SK-N-SH (cell line): ENCODE measurements at regions not wholly inside any gene's neighbourhood (a gene's known extent, or its start where the extent isn't known, plus 50 kb on each side); places are given as distances from the start of the nearest gene placed in this dataset.

Experiments used
- CTCF ChIA-PET: fragments of 300-600, 350-600 bp; formaldehyde crosslinking; extraction: SDS; loops from one replicate; lab custom pipeline; 2021; lab: Yijun Ruan, JAX
- POLR2A ChIA-PET: fragments of 350-600 bp; sonication (Branson Sonifier 250); formaldehyde crosslinking; extraction: SDS; loops from one replicate; lab custom pipeline; 2020; ENCODE audit warnings: antibody characterized with exemption, inconsistent platforms; lab: Yijun Ruan, JAX
- DNase-seq: peaks from one replicate; pipeline ENCODE4 v3.0.0; 2012
- H2AFZ ChIP-seq: fragments of 200-600 bp; sonication (generic); 2 replicates; pipeline ENCODE4 v1.8.1; 2016; ENCODE audit warnings: antibody characterized with exemption, mild to moderate bottlenecking, low read depth
- H3F3A ChIP-seq: fragments of 200-600 bp; sonication (generic); replicated peaks from 2 replicates; pipeline ENCODE3; 2016; ENCODE audit warnings: antibody characterized with exemption, mild to moderate bottlenecking; ENCODE audit not compliant: insufficient read depth
- H3K27ac ChIP-seq, 2 experiments: fragments of 200-500 bp in 1 of 2; fragments of 200-600 bp in 1 of 2; sonication (Bioruptor generic) in 1 of 2; sonication (generic), shearing (Covaris generic) in 1 of 2; 2 replicates each; pipeline versions ENCODE4 v1.5.1 to v1.6.1; 2014 to 2016; ENCODE audit warnings: low read depth in 2 of 2, inconsistent platforms in 1 of 2, low read length in 1 of 2, mild to moderate bottlenecking in 1 of 2, mixed read lengths in 1 of 2
- H3K27me3 ChIP-seq: fragments of 200-600 bp; sonication (generic), shearing (Covaris generic); 2 replicates; pipeline ENCODE4 v1.6.1; 2016; ENCODE audit warnings: mixed run types; ENCODE audit not compliant: insufficient read depth
- H3K36me3 ChIP-seq, 2 experiments: fragments of 200-500 bp in 1 of 2; fragments of 200-600 bp in 1 of 2; sonication (Bioruptor generic) in 1 of 2; sonication (generic) in 1 of 2; replicated peaks in 1 of 2; 2 replicates each; pipeline versions ENCODE3 to v1.5.1; 2014 to 2016; ENCODE audit warnings: low read length in 1 of 2, mild to moderate bottlenecking in 1 of 2; ENCODE audit not compliant: insufficient read depth in 2 of 2, control insufficient read depth in 1 of 2
- H3K4me1 ChIP-seq, 2 experiments: fragments of 200-500 bp in 1 of 2; fragments of 200-600 bp in 1 of 2; sonication (Bioruptor generic) in 1 of 2; sonication (generic), shearing (Covaris generic) in 1 of 2; 2 replicates each; pipeline versions ENCODE4 v1.5.1 to v1.6.1; 2014 to 2016; ENCODE audit warnings: low read depth in 1 of 2, low read length in 1 of 2, mixed run types in 1 of 2; ENCODE audit not compliant: insufficient read depth in 2 of 2, control insufficient read depth in 1 of 2
- H3K4me2 ChIP-seq: fragments of 200-600 bp; sonication (generic), shearing (Covaris generic); 2 replicates; pipeline ENCODE4 v1.6.1; 2017; ENCODE audit warnings: mixed run types
- H3K4me3 ChIP-seq, 2 experiments: fragments of 200-500 bp in 1 of 2; fragments of 200-600 bp in 1 of 2; sonication (Bioruptor generic) in 1 of 2; sonication (generic), shearing (Covaris generic) in 1 of 2; 2 replicates each; pipeline versions ENCODE4 v1.5.1 to v1.8.1; 2014 to 2016; ENCODE audit warnings: low read depth in 2 of 2, inconsistent platforms in 1 of 2, low read length in 1 of 2, mild to moderate bottlenecking in 1 of 2, mixed read lengths in 1 of 2, moderate library complexity in 1 of 2
- H3K79me2 ChIP-seq: fragments of 200-600 bp; sonication (generic); 2 replicates; pipeline ENCODE4 v1.8.1; 2017; ENCODE audit warnings: mild to moderate bottlenecking; ENCODE audit not compliant: insufficient read depth
- H3K9ac ChIP-seq: fragments of 200-600 bp; sonication (generic); 2 replicates; pipeline ENCODE4 v1.6.1; 2017; ENCODE audit warnings: mixed run types
- H3K9me2 ChIP-seq: fragments of 200-600 bp; sonication (generic); 2 replicates; pipeline ENCODE4 v1.6.1; 2017; ENCODE audit warnings: mixed run types
- H3K9me3 ChIP-seq: fragments of 200-600 bp; sonication (generic); 2 replicates; pipeline ENCODE4 v1.6.1; 2017; ENCODE audit warnings: mixed run types, mild to moderate bottlenecking, moderate library complexity
- H4K20me1 ChIP-seq: fragments of 200-600 bp; sonication (generic); 2 replicates; pipeline ENCODE4 v1.6.1; 2017; ENCODE audit warnings: mild to moderate bottlenecking, mixed run types; ENCODE audit not compliant: insufficient read depth
- FOSL2 ChIP-seq: IDR thresholded peaks from 2 replicates; pipeline ENCODE4 v1.4.0; 2012; ENCODE audit warnings: low read depth, mild to moderate bottlenecking, moderate library complexity, borderline replicate concordance
- JUND ChIP-seq: IDR thresholded peaks from 2 replicates; pipeline ENCODE4 v1.4.0; 2012
- MEF2A ChIP-seq: IDR thresholded peaks from 2 replicates; pipeline ENCODE4 v1.4.0; 2012; ENCODE audit warnings: low read depth, borderline replicate concordance
- MXI1 ChIP-seq: IDR thresholded peaks from 2 replicates; pipeline ENCODE4 v1.6.1; 2012; ENCODE audit warnings: mild to moderate bottlenecking, low read depth, low read length, improper control_type of control experiment
- NFIC ChIP-seq: IDR thresholded peaks from 2 replicates; pipeline ENCODE4 v1.4.0; 2012; ENCODE audit warnings: borderline replicate concordance
- NRF1 ChIP-seq: IDR thresholded peaks from 2 replicates; pipeline ENCODE4 v1.6.1; 2012; ENCODE audit warnings: low read depth, mild to moderate bottlenecking, low read length
- PBX3 ChIP-seq: IDR thresholded peaks from 2 replicates; pipeline ENCODE4; 2012
- POLR2AphosphoS5 ChIP-seq: IDR thresholded peaks from 2 replicates; pipeline ENCODE4 v1.6.1; 2012; ENCODE audit warnings: low read depth, low read length
- RXRA ChIP-seq: IDR thresholded peaks from 2 replicates; pipeline ENCODE4 v1.4.0; 2012; ENCODE audit warnings: low read depth, mild to moderate bottlenecking, borderline replicate concordance
- ZBTB33 ChIP-seq: IDR thresholded peaks from 2 replicates; pipeline ENCODE4 v1.4.0; 2012; ENCODE audit warnings: low read depth, borderline replicate concordance
- WGBS: methylation state at CpG from one replicate; pipeline ENCODE4 v1.1.6; 2017; ENCODE audit warnings: low lambda C conversion rate; 5-methylcytosine and 5-hydroxymethylcytosine counted together

GRCh38 chr3:150264561-150265279, 143.4 kb upstream of the TSC22D2 start:
- Histone ChIP-seq H3K36me3 (no peaks in the 10 kb centered on the region), H3K4me3 (no peak overlapping the region), H3F3A (no peaks in the 10 kb centered on the region), H3K27me3 (no peaks in the 10 kb centered on the region), H3K4me2 (no peak overlapping the region), H2AFZ (no peak overlapping the region; the same call in 1 of the 2 replicates), H3K9ac (no peak overlapping the region), H3K4me1 (no peaks in the 10 kb centered on the region; a peak in 1 of 4 replicates), H3K27ac (no peak overlapping the region), H3K9me2 (no peaks in the 10 kb centered on the region), H3K79me2 (no peaks in the 10 kb centered on the region), H4K20me1 (no peaks in the 10 kb centered on the region), H3K9me3 (no peaks in the 10 kb centered on the region)
- ChIA-PET CTCF (no interaction called here), POLR2A (no interaction called here)
- WGBS: 72% methylated on average over 6 of the region's 6 CpGs
- DNase-seq: no peak
- TF ChIP-seq POLR2AphosphoS5 (no peak), JUND (no peak), NFIC (no peak)

GRCh38 chr3:150261958-150262357, 146.1 kb upstream of the TSC22D2 start:
- TF ChIP-seq MEF2A: no peak
- TF ChIP-seq RXRA: no peak
- no peak for TF ChIP-seq PBX3
- no peak for TF ChIP-seq FOSL2
- no peak for TF ChIP-seq MXI1
- TF ChIP-seq NRF1: no peak
- TF ChIP-seq ZBTB33: no peak
- no peak for TF ChIP-seq JUND
- Histone ChIP-seq H3K4me3 (no peak overlapping the region), H3K79me2 (no peaks in the 10 kb centered on the region), H3K4me2 (no peak overlapping the region), H3K36me3 (no peaks in the 10 kb centered on the region), H4K20me1 (no peaks in the 10 kb centered on the region), H3K27me3 (no peaks in the 10 kb centered on the region), H3K9me3 (no peaks in the 10 kb centered on the region), H3F3A (no peaks in the 10 kb centered on the region), H3K27ac (no peak overlapping the region), H3K4me1 (no peaks in the 10 kb centered on the region; a peak in 1 of 4 replicates), H2AFZ (no peak overlapping the region), H3K9ac (no peak overlapping the region), H3K9me2 (no peaks in the 10 kb centered on the region)
- DNase-seq: no peak
- ChIA-PET CTCF (interaction anchor here (1.3 kb wide), 1 partner anchor 294 kb away, joined by 3 read pairs; no protein-coding TSS in a partner anchor), POLR2A (no interaction called here)
- 89% methylated on average over 2 of the region's 2 CpGs for WGBS
